ENCODE measurements at regions not wholly inside any gene's neighbourhood (a gene's known extent, or its start where the extent isn't known, plus 50 kb on each side); places are given as distances from the start of the nearest gene placed in this dataset.

DNA sequence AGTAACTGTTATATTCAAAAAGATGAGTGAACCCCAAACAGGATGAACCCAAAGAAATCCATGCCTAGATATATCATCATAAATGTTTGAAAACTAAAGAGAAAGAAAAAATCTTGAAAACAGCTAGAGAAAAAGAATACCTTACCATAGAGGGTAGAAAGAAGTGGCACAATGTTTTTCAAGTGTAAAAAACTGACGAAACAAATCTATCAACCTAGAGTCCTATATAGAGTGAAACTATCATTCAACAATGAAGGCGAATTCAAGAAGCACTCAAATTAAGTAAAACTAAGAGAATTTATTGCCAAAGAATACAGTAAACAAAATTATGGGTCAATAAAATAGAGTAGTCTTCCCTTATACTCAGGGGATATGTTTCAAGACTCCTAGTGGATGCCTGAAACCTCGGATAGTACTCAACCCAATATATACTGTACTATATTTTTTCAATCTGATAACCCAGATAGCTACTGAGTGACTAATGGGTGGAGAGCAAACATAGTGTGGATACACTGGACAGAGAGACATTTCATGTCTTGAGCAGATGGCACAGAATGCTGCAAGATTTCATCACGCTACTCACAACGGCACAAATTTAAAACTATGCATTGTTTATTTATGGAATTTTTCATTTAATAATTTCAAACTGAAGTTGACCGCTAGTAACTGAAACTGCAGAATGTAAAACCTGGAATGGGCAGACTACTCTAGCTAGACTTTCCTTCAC is 52.6 kb upstream of the TMEM106B start:
- TF ChIP-seq, protein P1, sequence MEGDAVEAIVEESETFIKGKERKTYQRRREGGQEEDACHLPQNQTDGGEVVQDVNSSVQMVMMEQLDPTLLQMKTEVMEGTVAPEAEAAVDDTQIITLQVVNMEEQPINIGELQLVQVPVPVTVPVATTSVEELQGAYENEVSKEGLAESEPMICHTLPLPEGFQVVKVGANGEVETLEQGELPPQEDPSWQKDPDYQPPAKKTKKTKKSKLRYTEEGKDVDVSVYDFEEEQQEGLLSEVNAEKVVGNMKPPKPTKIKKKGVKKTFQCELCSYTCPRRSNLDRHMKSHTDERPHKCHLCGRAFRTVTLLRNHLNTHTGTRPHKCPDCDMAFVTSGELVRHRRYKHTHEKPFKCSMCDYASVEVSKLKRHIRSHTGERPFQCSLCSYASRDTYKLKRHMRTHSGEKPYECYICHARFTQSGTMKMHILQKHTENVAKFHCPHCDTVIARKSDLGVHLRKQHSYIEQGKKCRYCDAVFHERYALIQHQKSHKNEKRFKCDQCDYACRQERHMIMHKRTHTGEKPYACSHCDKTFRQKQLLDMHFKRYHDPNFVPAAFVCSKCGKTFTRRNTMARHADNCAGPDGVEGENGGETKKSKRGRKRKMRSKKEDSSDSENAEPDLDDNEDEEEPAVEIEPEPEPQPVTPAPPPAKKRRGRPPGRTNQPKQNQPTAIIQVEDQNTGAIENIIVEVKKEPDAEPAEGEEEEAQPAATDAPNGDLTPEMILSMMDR (IDR thresholded peaks at IDR 0.05): no peak
- no peak for TF ChIP-seq POLR2A (IDR thresholded peaks at IDR 0.05)
- no peak for TF ChIP-seq POLR2AphosphoS5 (IDR thresholded peaks at IDR 0.05)
